Raji (cell line): ENCODE measurements at regions not wholly inside any gene's neighbourhood (a gene's known extent, or its start where the extent isn't known, plus 50 kb on each side); places are given as distances from the start of the nearest gene placed in this dataset.
A peak's percentile ranks its signal among the peaks of the same experiment; 100 is the strongest.

Experiments
- POLR2A ChIP-seq: IDR thresholded peaks from 2 replicates; pipeline ENCODE4 v1.6.1; 2011; ENCODE audit warnings: low read depth, low read length, control low read depth; ENCODE audit not compliant: insufficient read depth

- TF ChIP-seq POLR2A, result peak; percentile 74
These were observed 106.6 kb upstream of the HNRNPU start for GRCh38 chr1:244970744-244971551.

GRCh38 chr1:244970236-244970743 is 105.9 kb upstream of the HNRNPU start:
- TF ChIP-seq POLR2A, result peak; percentile 56; the same call in 1 of the 2 replicates

- no peak; the same call in 1 of the 2 replicates for TF ChIP-seq POLR2A
These were observed 105.3 kb upstream of the HNRNPU start for GRCh38 chr1:244969355-244970235.

GRCh38 chr1:244968881-244969280 is 104.5 kb upstream of the HNRNPU start:
- no peak for TF ChIP-seq POLR2A

GRCh38 chr1:244968471-244968871 is 104.1 kb upstream of the HNRNPU start:
- TF ChIP-seq POLR2A, result no peak

- no peak for TF ChIP-seq POLR2A
These were observed 102.8 kb upstream of the HNRNPU start for GRCh38 chr1:244967159-244967558.

GRCh38 chr1:244965185-244966030 is 101.1 kb upstream of the HNRNPU start:
- no peak for TF ChIP-seq POLR2A

- TF ChIP-seq POLR2A, result no peak
These were observed 100.0 kb upstream of the HNRNPU start for GRCh38 chr1:244964112-244964971.

GRCh38 chr1:244963231-244963826 is 99.0 kb upstream of the HNRNPU start:
- no peak for TF ChIP-seq POLR2A

- no peak for TF ChIP-seq POLR2A
These were observed 97.8 kb upstream of the HNRNPU start for GRCh38 chr1:244962130-244962529.

- TF ChIP-seq POLR2A, result no peak
These were observed 96.6 kb upstream of the HNRNPU start for GRCh38 chr1:244960904-244961303.

GRCh38 chr1:244958593-244958992 is 94.2 kb upstream of the HNRNPU start:
- no peak for TF ChIP-seq POLR2A

- no peak for TF ChIP-seq POLR2A
These were observed 93.2 kb upstream of the HNRNPU start for GRCh38 chr1:244957525-244957924.
